NCI-H510A treated with DMSO at 0.1 percent for 48 hours (cell line): ENCODE measurements at regions not wholly inside any gene's neighbourhood (a gene's known extent, or its start where the extent isn't known, plus 50 kb on each side); places are given as distances from the start of the nearest gene placed in this dataset.

Experiments used
- DNase-seq: peaks from one replicate; lab custom pipeline; 2025; lab: John Stamatoyannopoulos, UW

- no peak for DNase-seq
Measured at GRCh38 chr3:44056446-44057240, 185.0 kb upstream of the TOPAZ1 start.

- DNase-seq: peak; percentile 15
Measured at GRCh38 chr3:44058022-44058867, 183.4 kb upstream of the TOPAZ1 start.

GRCh38 chr3:44058868-44059203 is 182.8 kb upstream of the TOPAZ1 start:
- no peak for DNase-seq

- peak; percentile 31 for DNase-seq
Measured at GRCh38 chr3:44060164-44060563, 181.5 kb upstream of the TOPAZ1 start.

GRCh38 chr3:44061268-44061667 is 180.4 kb upstream of the TOPAZ1 start:
- no peak for DNase-seq

GRCh38 chr3:44061961-44062360 is 179.7 kb upstream of the TOPAZ1 start:
- peak; percentile 22 for DNase-seq

- DNase-seq: no peak
Measured at GRCh38 chr3:44065311-44066094, 176.2 kb upstream of the TOPAZ1 start.

GRCh38 chr3:44066806-44067205 is 174.9 kb upstream of the TOPAZ1 start:
- DNase-seq: no peak

- DNase-seq: no peak
Measured at GRCh38 chr3:44067431-44067830, 174.3 kb upstream of the TOPAZ1 start.

GRCh38 chr3:44068753-44069152 is 172.9 kb upstream of the TOPAZ1 start:
- peak; percentile 6 for DNase-seq

- DNase-seq: no peak
Measured at GRCh38 chr3:44069276-44069675, 172.4 kb upstream of the TOPAZ1 start.

- DNase-seq: no peak
Measured at GRCh38 chr3:44070841-44071546, 170.7 kb upstream of the TOPAZ1 start.

- no peak for DNase-seq
Measured at GRCh38 chr3:44072601-44073540, 168.8 kb upstream of the TOPAZ1 start.

GRCh38 chr3:44074181-44074580 is 167.5 kb upstream of the TOPAZ1 start:
- no peak for DNase-seq

GRCh38 chr3:44076221-44076829 is 165.4 kb upstream of the TOPAZ1 start:
- DNase-seq: peak; percentile 78

- DNase-seq: peak; percentile 78
Measured at GRCh38 chr3:44077267-44077666, 164.4 kb upstream of the TOPAZ1 start.

- no peak for DNase-seq
Measured at GRCh38 chr3:44078863-44079262, 162.8 kb upstream of the TOPAZ1 start.

GRCh38 chr3:44079916-44080315 is 161.8 kb upstream of the TOPAZ1 start:
- DNase-seq: no peak

GRCh38 chr3:44080474-44081072 is 161.1 kb upstream of the TOPAZ1 start:
- no peak for DNase-seq

- no peak for DNase-seq
Measured at GRCh38 chr3:44090036-44090435, 151.7 kb upstream of the TOPAZ1 start.
